ENCODE measurements at regions not wholly inside any gene's neighbourhood (a gene's known extent, or its start where the extent isn't known, plus 50 kb on each side); places are given as distances from the start of the nearest gene placed in this dataset.
"Not testable (repeated sequence)": the region's sequence is repeated elsewhere in the genome, so short reads cannot be mapped to it uniquely, and the experiment has no call there.

DNA sequence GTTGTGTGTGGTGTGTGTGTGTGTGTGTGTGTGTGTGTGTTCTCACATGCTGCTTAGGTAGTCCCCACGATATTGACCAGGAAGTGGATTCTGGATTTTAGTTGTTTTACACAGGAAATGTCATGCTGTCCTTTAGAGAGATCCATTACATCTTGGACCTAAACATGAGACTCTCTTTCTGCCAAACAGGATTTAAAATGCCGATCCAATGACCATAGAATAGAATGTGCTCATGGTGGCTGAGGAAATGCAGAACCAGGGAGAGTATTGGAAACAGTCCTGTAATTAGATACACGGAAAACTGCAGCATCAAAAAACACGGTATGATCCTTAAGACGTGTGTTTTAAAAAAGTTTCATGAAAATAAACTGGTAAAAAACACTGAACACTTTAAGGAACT lies 347.8 kb upstream of the FRG1 start:
- DNase-seq (ENCODE audit: low read depth in 2 of 2) = no peak

DNA sequence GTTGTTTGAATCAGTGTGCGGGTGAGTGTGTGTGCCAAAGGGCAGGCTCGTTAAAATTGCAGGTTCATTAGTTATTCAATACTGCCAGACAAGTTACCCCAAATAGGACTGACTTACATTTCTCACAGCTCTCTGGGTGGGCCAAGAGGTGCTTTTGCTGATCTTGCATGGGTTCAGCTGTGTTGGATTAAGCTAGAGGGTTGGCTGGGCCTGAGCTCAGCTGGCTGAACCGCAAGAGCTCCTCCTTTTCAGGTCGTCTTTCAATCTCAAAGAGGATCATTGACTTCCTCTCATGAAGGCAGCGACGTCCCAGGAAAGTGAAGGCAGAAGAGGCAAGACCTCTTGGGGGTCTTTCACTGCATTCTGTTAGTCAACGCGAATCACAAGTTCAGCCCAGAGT lies 343.3 kb upstream of the FRG1 start:
- DNase-seq (ENCODE audit: low read depth in 2 of 2) = no peak

DNA sequence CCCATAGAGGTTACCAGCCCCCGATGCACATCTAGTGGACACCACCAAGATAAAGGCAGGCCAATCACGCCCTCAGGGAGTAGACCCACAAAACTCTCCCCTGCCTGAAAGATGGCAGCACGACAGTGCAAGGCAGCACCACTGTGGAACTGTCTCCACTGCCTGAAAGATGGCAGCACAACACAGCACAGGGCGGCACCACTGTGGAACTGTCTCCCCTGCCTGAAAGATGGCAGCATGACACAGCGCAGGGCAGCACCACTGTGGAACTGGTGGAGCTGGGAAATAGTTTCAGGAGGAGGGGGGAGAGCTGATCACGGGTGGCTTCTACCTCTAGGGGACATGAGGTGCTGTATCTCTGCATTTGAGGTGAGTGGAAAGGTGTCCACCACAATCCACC lies 340.4 kb upstream of the FRG1 start:
- DNase-seq (ENCODE audit: low read depth in 2 of 2) = no peak

DNA sequence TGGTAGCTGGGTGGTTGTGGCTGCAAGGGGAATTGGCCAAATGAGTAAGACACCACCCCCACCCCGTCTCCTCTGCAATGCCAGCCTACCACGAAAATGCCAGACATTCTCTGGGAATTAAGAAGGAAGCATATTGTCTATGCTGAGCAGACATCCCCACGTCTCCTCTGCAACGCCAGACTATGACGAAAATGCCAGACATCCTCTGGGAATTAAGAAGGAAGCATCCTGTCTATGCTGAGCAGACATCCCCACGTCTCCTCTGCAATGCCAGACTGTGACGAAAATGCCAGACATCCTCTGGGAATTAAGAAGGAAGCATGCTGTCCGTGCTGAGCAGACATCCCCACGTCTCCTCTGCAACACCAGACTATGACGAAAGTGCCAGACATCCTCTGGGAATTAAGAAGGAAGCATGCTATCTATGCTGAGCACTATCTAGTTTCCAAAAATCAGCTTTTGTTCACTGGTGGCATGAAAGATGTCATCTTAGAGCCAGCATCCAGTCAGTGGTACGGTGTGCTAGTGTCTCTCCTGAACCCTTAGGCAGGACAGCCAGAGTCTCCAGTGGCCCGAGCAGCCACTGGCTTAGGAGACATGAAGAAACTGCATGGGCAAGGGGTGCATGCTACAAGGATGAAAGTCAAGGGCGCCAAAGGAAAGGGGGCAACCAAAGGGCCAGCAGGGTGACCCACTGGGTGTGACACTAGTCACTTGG lies 339.8 kb upstream of the FRG1 start:
- DNase-seq (ENCODE audit: low read depth in 2 of 2) = no peak

DNA sequence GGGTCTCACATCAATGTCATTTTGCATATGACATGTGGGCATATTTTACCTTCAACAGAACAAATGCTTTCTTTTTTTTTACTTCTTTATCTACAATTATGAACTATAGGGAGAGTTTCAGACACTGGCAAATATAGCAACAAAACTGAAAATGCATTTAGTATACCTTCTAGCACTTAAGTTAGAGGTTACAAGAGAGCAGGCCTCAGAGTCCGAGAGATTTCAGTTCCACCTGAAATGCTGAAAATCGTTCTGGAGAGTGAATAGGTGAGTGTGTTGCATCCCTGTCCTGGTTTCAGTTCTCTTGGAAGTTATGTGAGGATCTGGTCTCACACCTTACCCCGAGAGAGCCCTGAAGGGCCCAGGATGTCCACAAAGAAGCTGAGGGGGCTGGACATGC lies 337.8 kb upstream of the FRG1 start:
- DNase-seq (ENCODE audit: low read depth in 2 of 2) = not testable (repeated sequence)

DNA sequence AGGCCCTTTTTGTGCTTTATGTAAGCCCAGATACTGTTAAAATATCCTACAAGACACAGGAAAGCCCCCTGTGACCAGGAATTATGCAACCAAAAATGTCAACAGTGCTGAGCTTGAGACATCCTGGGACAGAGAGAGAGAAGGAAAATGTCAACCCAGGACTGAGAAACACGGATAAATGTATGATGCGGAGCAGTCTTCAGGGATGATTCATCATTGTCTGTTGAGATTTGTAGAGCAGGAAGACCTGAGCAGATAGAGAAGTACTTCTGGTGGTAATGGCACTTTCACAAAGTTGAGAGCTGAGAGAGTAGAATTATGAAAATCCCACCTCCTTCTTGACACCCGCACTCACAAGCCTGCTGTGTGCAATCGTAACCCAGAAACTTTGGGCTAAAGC lies 330.1 kb upstream of the FRG1 start:
- not testable (repeated sequence) for DNase-seq (ENCODE audit: low read depth in 2 of 2)

DNA sequence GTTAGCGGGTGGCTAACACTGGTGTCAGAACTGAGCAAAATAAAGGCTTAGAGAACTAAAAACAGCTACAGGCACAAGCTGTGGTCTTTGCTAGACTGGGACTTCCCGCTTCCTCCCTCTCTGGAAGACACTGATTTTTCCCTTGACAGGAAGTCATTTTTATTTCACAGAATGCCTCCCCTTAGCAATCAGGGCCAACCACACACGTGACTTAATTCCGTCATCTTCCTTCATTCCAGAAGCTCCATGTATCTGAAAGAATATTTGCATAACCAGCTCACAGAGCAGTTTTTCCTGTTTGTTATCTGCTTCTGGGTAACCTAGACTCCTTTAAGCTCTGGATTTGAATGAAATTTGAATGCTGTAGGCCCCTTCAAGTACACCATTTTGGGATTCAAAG lies 327.5 kb upstream of the FRG1 start:
- DNase-seq (ENCODE audit: low read depth in 2 of 2) = no peak

DNA sequence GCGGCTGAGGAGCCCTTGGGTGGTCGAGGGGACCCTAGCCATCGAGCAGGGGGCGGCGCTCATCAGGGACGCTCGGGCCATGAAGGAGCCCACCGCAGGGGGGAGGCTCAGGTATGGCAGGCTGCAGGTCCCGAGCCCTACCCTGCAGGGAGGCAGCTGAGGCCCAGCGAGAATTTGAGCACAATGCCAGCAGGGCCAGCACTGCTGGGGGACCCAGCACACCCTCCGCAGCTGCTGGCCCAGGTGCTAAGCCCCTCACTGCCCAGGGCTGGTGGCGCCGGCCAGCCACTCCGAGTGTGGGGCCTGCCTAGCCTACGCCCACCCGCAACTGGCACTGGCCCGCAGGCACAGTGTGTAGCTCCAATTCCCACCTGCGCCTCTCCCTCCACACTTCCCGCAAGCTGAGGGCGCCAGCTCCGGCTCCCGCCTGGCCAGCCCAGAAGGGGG lies 325.4 kb upstream of the FRG1 start:
- no peak for DNase-seq (ENCODE audit: low read depth in 2 of 2)

DNA sequence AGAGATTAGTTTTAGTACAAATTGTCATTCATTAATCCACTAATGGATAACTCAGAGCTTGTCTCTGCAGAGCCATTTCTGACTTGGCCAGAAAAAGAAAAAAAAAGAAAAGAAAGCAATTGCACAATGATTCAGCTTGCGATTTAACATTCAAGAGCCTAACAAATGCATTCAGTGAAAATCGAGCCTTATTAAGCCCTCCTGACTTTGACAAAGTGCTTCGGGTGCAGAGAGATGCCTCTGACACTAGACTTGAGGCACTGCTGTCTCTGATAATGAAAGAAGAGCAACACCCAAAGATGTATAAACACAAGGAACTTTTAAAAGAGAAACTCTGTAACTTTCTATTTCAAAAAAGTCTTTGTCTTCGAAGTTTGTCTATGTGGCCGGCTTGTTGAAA lies 322.9 kb upstream of the FRG1 start:
- not testable (repeated sequence) for DNase-seq (ENCODE audit: low read depth in 2 of 2)

DNA sequence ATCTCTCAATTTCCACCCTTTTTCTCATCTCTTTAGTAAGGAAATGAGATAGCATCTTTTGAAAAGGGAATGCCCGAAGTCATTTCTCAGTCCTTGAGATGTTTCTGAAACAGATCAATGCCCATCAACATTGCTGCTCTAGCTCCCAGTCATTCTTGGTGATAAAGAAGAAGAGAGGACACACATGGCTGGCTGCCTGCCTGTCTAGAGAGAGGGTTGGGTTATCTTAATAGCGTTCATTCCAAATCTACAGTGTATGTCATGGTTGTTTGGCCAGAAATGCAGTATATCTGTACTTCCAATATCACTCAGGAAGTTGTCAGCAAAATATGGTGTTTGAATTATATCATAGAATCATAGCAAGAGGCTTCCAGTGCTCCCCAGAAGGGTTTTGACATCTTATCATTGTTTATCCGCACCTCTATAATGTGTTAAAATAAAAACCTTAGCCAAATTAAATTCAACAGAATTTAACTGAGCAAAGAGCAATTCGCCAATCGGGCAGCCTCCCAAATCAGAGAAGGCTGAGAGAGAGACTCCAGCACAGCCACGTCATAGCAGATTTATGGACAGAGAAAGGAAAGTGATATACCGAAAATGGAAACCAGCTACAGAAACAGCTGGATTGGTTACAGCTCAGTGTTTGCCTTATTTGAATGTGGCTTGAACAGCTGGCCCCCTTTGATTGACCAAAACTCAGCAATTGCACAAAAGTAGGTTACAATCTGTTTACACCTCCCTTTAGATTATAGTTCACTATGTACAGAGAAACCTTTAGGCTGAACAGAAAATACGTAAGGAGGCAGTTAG lies 321.0 kb upstream of the FRG1 start:
- DNase-seq (ENCODE audit: low read depth in 2 of 2) = not testable (repeated sequence)

DNA sequence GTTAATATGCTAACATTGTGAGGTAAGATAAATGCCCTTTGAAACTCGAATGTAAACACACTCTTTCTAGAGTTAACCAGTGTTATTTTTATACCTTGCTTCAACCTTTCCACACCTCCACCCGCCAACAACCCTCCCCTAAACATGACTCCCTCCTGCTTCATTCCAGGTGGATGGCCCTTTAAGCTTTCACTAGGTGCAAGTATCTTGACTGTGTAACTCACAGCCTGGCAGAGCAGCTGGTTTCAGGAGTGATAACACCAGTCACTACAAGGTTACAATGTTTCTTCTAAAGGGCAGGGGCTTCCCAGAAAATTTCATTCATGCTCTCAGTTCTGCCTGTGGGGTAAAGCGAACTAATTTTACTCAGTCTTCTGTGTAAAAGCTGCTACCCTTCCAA lies 318.1 kb upstream of the FRG1 start:
- DNase-seq (ENCODE audit: low read depth in 2 of 2) = not testable (repeated sequence)

DNA sequence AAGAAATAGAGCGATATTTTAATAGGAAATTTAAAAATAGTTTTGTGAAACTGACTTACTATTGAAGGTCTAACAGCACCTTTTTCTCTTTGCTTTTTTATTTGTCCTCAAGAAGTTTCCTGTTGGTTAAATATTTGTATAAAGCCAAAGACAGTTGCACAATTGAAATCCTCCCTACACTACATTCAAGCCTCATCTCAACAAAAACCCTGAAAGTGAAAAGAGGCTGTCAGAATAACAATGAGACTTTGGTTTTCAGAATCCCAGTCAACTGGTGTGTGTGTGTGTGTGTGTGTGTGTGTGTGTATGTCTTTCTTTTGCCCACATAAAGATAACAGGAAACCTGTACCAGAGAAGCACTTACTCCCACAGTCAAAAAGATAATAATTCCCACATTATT lies 313.6 kb upstream of the FRG1 start:
- not testable (repeated sequence) for DNase-seq (ENCODE audit: low read depth in 2 of 2)

DNA sequence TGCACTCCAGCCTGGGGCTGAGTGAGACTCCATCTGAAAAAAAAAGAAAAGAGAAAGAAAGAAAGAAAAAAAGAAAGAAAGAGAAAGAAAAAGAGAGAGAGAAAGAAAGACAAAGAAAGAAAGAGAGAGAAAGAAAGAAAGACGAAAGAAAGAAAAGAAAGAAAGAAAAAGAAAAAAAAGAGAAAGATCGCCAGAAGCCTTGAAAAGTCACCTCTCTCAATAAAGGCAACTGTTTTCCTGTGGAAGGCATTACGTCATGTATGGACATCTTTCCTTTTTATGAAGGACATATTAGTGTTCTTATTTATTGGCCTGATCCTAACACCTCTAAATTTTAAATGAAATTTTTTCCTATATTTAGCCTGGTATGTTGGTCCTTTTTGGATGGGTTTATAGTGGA lies 310.9 kb upstream of the FRG1 start:
- DNase-seq (ENCODE audit: low read depth in 2 of 2) = not testable (repeated sequence)

DNA sequence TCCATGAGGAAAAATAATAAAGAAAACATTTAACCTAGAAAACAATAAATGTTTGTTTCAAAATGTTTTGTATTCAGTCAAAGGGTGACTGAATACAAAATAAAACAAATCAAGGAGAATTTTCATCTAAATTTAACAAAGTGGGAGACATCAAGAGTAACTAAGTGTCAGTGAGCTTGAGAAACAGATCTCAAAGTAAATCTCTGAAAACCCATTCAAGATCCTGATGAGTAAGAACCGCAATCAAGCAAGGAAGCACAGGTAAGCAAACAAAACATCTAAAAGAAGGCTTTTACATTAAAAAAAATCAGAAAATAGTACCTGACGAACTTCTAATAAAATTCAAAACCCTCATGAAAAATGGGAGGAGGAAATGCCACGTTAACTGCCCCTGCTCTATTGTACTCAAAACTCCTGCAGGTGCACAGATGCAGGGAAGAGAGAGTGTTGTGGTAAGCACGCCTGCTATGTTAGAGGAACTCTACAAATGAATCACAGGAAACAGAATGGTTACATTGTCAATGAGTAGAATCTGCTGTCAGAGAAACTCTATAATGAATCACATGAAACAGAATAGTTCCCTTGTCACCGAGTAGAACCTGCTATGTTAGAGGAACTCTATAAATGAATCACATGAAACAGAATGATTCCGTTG lies 309.6 kb upstream of the FRG1 start:
- not testable (repeated sequence) for DNase-seq (ENCODE audit: low read depth in 2 of 2)

DNA sequence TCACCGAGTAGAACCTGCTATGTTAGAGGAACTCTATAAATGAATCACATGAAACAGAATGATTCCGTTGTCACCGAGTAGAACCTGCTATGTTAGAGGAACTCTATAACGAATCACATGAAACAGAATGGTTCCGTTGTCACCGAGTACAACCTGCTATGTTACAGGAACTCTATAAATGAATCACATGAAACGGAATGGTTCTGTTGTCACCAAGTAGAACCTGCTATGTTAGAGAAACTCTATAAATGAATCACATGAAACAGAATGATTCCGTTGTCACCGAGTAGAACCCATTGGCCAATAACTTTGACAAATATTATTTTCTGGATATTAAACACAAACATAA lies 309.1 kb upstream of the FRG1 start:
- not testable (repeated sequence) for DNase-seq (ENCODE audit: low read depth in 2 of 2)

DNA sequence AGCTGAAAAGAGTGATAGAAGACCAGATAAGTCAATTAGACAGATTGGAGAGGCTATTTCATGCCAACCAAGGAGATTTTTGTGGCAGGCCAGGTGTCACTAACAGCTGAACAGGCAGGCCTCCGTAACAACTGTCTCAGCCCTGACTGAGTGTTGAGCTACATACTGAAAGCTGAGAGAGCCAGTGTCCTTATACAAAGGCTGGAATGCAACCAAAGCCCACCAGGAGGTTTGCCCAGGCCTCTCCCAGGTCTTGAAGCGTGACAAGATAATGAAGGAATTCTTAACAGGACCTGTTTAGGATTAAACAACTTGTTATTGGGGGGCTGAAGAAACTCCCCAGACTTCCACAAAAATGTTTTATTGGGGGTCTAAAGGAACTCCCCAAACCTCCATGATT lies 290.2 kb upstream of the FRG1 start:
- not testable (repeated sequence) for DNase-seq (ENCODE audit: low read depth in 2 of 2)

DNA sequence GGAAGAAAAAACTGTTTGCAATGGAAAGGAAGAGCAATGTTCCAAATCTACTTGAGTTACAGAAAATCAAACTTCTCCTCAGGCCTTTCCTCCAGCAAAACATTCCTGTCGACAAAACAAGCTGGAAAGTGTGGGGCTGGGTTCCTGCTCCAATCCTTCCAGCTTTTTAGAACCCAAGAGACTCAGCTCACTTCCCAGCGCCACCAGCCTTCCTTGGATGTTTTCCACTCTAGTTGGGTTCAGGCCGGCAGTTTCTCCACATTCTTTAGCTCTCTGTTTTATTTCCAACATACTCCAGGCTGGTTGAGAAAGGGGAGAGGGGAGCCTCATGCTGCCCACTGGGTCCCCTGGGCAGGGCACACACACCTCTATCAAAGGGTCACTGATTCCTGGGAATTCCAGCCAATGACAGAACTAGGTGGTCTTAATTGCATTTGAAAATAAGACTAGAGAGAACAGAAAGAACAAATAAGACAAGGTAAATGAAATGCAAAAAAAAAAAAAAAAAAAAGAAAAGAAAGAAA lies 287.5 kb upstream of the FRG1 start:
- not testable (repeated sequence) for DNase-seq (ENCODE audit: low read depth in 2 of 2)

DNA sequence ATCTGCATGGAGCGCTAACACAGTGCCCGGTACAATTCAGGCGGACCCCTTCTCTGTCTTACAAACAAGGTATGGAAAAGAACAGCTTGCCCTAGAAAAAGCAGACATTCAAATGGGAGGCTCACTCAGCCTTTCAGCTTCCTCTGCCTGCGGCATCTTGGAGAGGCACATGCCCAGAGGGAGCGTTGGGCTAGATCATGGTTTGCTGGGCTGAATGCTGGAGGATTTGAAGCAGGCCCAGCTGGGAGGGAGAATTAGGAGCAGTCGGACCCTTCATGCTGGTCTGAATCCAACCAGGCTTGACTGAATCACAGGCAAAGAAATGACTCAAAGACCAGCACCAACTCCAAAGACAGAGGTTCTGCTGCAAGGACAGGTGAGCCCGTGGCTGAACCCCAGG lies 286.7 kb upstream of the FRG1 start:
- not testable (repeated sequence) for DNase-seq (ENCODE audit: low read depth in 2 of 2)

DNA sequence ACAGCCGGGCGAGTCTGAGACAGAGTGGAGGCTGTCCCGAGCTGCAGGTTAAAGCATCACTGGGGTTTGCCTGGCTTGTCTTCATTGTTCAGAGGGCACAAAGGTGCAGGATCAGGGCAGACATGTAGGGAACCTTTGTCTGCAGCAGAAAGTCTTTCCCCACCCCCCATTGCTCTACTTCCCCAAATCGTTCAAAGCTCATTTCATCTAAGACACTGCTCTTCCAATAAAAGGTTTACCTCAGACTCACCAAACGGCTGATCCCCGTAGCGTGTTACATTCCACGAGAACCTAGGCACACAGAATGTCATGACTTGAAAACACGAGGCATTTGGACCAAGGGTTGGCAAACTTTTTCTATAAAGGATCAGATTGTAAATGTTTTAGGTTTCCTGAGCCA lies 286.3 kb upstream of the FRG1 start:
- DNase-seq (ENCODE audit: low read depth in 2 of 2) = not testable (repeated sequence)

DNA sequence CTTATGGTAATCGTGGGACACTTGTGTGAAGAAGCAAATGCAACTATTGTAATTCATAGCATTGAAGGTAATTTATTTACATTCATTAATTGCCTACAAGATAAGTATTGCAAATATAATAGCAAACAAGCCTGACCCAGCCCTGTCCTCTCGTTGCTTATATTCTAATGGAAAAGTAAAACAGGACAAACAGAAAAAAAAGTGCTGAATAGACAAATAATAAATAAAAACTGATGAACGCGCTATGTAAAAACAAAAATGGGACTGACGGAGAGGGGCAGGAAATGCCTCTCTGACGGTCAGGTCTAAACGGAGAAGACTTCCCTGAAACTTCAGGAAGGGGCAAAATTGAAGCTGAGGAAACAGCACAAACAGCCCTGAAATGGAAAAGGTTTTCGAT lies 284.9 kb upstream of the FRG1 start:
- not testable (repeated sequence) for DNase-seq (ENCODE audit: low read depth in 2 of 2)

DNA sequence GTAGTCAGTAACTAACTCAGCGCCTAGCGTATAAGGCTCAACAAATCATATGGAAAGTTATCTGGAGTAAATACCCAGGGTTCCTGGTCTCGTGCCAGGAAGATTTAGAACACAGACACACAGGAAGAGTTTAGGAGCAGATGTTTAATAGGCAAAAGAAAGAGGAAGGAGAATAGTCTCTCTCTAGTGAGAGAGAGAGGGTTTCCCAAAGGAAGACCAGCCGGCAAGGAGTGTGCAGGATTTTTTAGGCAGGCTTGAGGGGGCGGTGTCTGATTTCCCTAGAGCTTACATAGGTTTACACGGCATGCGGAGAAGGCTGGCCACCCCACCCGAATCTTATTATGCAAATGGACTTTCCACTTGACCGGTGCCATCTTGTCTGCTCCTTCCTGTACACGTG lies 284.0 kb upstream of the FRG1 start:
- no peak for DNase-seq (ENCODE audit: low read depth in 2 of 2)

DNA sequence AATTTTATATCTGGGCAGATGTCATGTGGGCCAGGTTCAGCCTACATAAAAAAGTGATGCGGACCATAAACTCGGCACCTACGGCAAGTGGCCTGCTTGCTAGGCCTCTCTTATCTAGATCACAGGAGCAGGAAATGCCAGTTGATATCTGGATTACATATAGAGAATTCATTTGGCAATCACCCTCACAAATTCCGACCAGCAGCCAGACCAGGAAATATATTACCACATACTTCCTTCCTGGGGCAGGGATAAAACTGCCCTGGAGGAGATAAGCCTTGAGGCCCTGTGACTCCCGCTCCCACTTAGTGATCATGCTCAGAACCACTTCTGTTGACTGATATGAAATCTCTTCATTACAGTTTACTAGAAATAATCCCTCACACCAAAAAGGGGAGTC lies 282.4 kb upstream of the FRG1 start:
- not testable (repeated sequence) for DNase-seq (ENCODE audit: low read depth in 2 of 2)

DNA sequence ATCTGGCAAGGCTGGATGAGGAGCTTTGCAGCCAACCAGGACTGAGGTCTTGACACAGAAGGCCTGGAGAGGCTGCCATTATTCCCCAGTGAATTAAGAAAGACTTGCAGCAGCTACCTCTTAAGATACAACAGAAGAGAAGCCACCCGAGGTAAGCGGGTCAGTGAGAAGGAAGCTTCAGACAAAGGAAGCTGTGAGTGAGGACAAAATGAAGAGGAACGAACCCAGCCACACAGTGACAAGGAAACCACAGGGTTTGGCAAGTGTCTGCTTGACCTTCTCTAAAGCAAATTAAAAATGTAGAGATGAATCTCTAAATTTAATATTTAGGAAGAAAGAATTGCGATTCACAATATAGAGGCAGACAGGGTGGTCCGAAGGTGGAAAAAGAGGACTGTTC lies 281.8 kb upstream of the FRG1 start:
- DNase-seq (ENCODE audit: low read depth in 2 of 2) = not testable (repeated sequence)
